Neural cell (in vitro differentiated cells): ENCODE measurements at regions not wholly inside any gene's neighbourhood (a gene's known extent, or its start where the extent isn't known, plus 50 kb on each side); places are given as distances from the start of the nearest gene placed in this dataset.

Experiments used
- EP300 ChIP-seq: fragments of 450-650 bp; conservative IDR thresholded peaks from 2 replicates; pipeline ENCODE4 v1.6.1; 2014; ENCODE audit warnings: antibody characterized with exemption, mild to moderate bottlenecking, moderate library complexity; ENCODE audit not compliant: poor library complexity, severe bottlenecking
- EZH2 ChIP-seq: fragments of 200-600, 300-800 bp; shearing (Covaris generic), sonication (generic); IDR thresholded peaks from 2 replicates; pipeline ENCODE4 v1.6.1; 2014; ENCODE audit warnings: antibody characterized with exemption, low read length, borderline replicate concordance, mild to moderate bottlenecking; ENCODE audit not compliant: insufficient read depth, poor library complexity, severe bottlenecking
- MXI1 ChIP-seq: fragments of 450-650 bp; conservative IDR thresholded peaks from 2 replicates; pipeline ENCODE4 v1.6.1; 2014; ENCODE audit warnings: antibody characterized with exemption, mild to moderate bottlenecking; ENCODE audit not compliant: poor library complexity, severe bottlenecking
- SMC3 ChIP-seq: fragments of 450-650 bp; conservative IDR thresholded peaks from 2 replicates; pipeline ENCODE4 v1.6.1; 2014; ENCODE audit warnings: antibody characterized with exemption, mild to moderate bottlenecking, moderate library complexity; ENCODE audit not compliant: poor library complexity
- TAF1 ChIP-seq: IDR thresholded peaks from 2 replicates; pipeline ENCODE4 v1.6.1; 2012; ENCODE audit warnings: low read depth
- TF ChIP-seq, protein P1 (sequence below): fragments of 450-650 bp; IDR thresholded peaks from 2 replicates; pipeline ENCODE4 v1.5.1; 2014; ENCODE audit warnings: antibody characterized with exemption, mild to moderate bottlenecking, moderate library complexity; ENCODE audit not compliant: poor library complexity, severe bottlenecking
- TF ChIP-seq, protein P2 (sequence below): IDR thresholded peaks from 2 replicates; pipeline ENCODE4 v1.6.1; 2012; ENCODE audit warnings: borderline replicate concordance

DNA sequence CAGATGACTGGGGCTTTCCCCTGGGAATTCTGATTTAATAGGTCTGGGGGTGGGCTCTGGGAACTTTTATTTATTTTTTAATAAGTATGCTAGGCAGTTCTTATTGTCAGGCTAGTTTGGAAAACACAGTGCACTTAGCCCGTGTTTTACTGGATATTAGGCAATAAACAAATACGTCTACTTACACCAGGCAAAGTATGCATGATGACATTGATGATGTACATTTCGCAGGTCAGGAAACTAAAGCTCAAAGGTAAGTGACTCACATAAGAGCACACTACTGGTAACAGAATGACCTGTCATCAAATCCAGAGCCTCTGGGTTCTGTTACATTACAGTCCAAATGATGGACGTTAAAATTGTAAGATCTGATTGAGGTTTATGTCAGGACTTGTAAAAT, 144.4 kb upstream of the EXOC2 start:
- TF ChIP-seq, protein P1, sequence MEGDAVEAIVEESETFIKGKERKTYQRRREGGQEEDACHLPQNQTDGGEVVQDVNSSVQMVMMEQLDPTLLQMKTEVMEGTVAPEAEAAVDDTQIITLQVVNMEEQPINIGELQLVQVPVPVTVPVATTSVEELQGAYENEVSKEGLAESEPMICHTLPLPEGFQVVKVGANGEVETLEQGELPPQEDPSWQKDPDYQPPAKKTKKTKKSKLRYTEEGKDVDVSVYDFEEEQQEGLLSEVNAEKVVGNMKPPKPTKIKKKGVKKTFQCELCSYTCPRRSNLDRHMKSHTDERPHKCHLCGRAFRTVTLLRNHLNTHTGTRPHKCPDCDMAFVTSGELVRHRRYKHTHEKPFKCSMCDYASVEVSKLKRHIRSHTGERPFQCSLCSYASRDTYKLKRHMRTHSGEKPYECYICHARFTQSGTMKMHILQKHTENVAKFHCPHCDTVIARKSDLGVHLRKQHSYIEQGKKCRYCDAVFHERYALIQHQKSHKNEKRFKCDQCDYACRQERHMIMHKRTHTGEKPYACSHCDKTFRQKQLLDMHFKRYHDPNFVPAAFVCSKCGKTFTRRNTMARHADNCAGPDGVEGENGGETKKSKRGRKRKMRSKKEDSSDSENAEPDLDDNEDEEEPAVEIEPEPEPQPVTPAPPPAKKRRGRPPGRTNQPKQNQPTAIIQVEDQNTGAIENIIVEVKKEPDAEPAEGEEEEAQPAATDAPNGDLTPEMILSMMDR, result no peak
- no peak for TF ChIP-seq MXI1
- TF ChIP-seq TAF1, result no peak
- TF ChIP-seq EZH2, result no peak
- TF ChIP-seq, protein P2, sequence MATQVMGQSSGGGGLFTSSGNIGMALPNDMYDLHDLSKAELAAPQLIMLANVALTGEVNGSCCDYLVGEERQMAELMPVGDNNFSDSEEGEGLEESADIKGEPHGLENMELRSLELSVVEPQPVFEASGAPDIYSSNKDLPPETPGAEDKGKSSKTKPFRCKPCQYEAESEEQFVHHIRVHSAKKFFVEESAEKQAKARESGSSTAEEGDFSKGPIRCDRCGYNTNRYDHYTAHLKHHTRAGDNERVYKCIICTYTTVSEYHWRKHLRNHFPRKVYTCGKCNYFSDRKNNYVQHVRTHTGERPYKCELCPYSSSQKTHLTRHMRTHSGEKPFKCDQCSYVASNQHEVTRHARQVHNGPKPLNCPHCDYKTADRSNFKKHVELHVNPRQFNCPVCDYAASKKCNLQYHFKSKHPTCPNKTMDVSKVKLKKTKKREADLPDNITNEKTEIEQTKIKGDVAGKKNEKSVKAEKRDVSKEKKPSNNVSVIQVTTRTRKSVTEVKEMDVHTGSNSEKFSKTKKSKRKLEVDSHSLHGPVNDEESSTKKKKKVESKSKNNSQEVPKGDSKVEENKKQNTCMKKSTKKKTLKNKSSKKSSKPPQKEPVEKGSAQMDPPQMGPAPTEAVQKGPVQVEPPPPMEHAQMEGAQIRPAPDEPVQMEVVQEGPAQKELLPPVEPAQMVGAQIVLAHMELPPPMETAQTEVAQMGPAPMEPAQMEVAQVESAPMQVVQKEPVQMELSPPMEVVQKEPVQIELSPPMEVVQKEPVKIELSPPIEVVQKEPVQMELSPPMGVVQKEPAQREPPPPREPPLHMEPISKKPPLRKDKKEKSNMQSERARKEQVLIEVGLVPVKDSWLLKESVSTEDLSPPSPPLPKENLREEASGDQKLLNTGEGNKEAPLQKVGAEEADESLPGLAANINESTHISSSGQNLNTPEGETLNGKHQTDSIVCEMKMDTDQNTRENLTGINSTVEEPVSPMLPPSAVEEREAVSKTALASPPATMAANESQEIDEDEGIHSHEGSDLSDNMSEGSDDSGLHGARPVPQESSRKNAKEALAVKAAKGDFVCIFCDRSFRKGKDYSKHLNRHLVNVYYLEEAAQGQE, result no peak
- TF ChIP-seq SMC3, result no peak
- no peak for TF ChIP-seq EP300
